HG02885 (cell line): ENCODE measurements at regions not wholly inside any gene's neighbourhood (a gene's known extent, or its start where the extent isn't known, plus 50 kb on each side); places are given as distances from the start of the nearest gene placed in this dataset.

Source experiments
- ATAC-seq: cut with Tn5 transposase; IDR thresholded peaks from one replicate; pipeline ENCODE4 v1.9.1; 2021; ENCODE audit warnings: mild to moderate bottlenecking; ENCODE audit not compliant: unreplicated experiment, poor library complexity

DNA sequence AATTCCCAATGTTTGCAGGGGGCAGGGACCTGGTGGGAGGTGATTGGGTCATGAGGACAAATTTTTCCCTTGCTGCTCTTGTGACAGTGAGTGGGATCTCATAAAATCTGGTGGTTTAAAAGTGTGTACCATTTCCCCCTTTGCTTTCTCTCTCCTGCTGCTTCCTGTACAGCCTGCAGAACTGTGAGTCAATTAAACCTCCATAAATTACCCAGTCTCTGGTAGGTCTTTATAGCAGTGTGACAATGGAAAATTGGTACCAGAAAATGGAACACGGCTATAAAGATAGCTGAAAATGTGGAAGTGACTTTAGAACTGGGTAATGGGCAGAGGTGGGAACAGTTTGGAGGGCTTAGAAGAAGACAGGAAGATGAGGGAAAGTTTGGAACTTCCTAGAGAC is 108.7 kb upstream of the NPFFR2 start:
- ATAC-seq, result no peak

GRCh38 chr4:71930459-71930858 is 101.3 kb upstream of the NPFFR2 start:
- no peak for ATAC-seq

- ATAC-seq, result no peak
These were observed 98.9 kb upstream of the NPFFR2 start for GRCh38 chr4:71932941-71933340.

DNA sequence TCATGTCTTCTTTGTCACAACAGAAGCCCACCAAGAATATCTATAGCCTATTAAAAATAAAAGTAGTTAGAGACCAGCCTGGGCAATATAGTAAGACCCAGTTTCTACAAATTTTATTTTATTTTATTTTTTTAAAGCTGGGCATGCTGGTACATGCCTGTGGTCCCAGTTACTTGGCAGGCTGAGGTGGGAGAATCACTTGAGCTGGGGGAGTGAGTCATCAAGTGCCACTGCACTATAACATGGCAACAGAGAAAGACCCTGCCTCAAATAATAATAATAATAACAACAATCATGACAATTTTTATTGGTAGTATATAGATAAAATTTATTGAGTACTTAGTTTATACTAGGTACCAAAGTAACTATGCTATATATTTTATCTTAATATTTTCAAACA is 93.0 kb upstream of the NPFFR2 start:
- no peak for ATAC-seq

DNA sequence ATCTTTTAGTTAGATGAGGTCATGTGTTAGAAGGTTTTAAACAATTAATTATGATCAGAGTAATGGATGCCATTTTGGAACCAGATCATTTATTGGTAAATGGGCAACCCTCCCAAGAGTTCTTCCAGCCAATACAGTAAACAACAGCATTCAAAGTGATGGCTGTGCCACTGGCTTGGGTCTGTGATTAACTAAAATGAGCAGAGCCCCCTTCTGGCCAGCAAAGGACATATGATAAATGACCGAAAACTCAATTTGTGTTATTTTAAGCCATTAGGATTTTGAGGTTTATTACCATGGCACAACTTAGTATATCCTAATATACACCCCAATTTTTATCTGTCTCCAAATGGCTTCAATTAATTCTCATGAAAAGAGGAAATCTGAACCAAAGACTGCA is 90.8 kb upstream of the NPFFR2 start:
- no peak for ATAC-seq

DNA sequence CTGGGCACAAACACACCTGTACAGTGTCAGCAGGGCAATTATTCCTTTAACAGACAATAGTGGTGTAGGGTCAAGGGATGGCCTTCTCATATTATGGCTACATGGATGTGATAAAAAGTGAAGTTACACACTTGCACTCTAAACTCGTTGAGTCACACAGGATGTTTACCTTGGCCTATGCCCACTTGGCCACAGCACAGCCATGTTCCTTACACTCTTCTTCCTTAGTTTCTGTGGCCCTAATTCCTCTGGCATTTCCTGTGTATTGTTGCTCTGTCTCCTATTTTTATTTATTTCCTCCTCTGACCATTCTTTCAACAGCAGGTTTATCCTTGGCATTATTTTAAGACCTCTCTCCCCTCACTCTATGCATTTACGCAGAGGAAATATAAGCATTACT is 86.8 kb upstream of the NPFFR2 start:
- no peak for ATAC-seq

DNA sequence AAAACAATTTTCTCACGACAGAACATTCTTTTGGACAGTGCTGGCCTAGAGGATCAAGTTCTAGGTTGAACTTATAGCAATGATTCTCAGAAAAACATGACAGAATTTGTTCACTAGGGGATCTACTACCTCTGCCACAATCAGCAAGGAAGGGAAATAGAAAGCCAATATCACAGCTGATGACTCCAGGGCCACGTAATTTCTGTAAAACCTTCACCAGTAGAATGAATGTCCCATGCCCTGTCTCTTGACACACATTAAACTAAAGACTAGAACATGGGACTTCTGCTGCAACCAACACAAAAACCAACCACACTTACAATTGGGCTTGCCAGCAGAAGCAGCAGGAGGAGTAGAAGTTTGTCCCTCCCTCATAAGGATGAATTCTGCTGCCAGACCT is 86.0 kb upstream of the NPFFR2 start:
- no peak for ATAC-seq

DNA sequence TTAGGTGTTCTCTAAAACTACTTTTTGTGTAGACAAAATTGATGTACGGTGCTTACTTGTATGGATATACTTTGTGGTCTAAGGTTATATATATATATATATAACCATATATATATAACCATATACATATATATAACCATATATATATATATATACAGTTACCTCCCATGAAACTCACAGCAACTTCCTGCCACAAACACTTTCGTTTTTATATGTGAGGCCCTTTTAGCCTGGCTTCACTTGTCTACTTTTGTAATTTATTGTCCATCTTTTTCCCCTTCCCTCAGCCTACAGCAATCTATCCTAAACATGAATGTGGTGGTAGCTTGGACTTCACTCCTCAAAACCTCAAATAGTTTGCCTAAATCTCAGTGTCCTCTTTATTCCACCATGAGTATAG is 72.8 kb upstream of the NPFFR2 start:
- no peak for ATAC-seq

DNA sequence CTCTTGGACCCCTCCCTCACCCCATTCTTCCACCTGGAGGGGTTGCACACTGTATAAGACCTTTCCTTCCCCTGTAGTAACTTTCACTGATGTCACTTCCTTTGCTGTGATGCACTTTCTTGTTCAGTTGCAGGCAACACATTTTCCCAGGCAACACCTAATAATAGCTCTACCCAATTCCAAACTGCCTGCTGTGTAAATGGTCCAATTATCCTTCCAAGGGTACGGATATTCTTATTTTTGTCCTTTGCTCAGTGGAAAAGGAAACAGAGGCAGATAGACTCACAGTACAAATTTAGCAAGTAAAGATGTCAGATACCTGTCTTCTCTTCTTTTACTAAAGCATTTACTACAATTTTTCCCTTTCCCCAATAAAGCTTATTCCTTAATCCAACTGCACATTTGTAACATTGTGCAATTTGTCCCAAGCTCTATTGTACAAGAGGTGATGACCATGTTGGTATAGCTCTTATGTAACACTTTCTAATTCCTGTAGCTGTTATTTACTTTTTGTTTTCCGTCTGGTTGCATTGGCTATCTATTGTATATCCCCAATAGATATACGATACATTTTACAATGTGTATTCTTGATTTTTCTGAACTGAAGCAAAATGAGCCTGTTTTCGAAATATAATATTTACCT is 69.1 kb upstream of the NPFFR2 start:
- ATAC-seq, result no peak

DNA sequence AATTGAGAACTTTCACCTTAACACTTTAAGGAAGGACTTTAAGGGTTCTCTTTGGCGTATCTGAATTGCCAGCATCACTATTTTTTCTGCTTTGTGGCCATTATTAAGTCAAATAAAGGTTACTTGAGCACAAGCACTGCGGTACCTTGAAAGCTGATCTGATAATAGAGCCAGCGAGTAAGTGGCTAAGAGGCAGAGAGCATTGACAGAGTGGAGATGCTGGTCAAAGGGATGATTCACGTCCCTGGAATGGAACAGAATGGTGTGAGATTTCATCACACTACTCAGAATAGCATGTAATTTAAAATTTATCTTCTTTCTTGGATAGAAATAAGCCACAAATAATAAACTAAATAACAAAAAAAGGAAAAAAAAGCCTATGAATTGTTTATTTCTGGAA is 57.1 kb upstream of the NPFFR2 start:
- no peak for ATAC-seq

DNA sequence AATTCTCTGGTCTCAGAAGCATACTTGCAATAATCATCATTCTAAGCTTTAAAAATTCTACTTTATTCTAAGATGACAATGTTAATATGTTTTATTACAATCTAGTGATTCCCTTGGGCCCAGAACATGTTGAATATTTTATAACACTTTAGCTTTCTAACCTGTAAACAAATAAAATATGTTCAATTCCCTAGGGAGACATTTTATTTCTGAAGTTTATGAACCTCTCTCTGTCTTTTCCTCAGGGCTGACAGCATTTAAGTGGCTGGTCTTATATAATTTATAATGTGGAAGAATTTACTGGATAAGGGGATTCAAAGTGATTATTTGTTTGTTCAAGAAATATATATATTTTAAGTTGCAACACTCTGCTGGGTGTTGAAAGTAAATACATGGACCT is 55.3 kb upstream of the NPFFR2 start:
- ATAC-seq, result no peak

DNA sequence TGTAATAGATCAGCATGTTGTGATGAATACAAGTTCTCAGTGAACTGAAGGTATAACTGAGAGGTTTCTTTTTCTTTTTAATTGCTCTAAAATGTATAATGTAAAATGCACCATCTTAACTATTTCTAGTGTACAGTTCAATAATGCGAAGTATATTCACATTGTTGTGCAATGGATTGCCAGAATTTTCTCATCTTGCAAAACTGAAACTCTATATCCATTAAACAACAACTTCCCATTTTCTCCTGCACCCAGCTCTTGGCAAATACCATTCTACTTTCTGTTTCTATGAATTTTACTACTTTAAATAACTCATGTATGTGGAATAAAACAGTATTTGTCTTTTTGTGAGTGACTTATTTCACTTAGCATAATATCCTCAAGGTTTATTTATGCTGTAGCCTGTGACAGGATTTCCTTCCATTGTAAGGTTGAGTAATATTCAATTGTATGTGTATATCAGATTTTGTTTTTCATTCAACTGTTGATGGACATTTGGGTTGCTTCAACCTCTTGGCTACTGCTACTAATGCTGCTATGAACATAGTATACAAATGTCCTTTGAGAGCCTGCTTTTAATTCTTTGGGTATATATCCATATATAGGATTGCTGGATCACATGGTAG is 53.5 kb upstream of the NPFFR2 start:
- ATAC-seq, result no peak

- no peak for ATAC-seq
These were observed 50.8 kb upstream of the NPFFR2 start for GRCh38 chr4:71980976-71981375.
